Activated naive CD8-positive, alpha-beta T cell (primary cell): ENCODE measurements at regions not wholly inside any gene's neighbourhood (a gene's known extent, or its start where the extent isn't known, plus 50 kb on each side); places are given as distances from the start of the nearest gene placed in this dataset.
"Not testable (repeated sequence)": the region's sequence is repeated elsewhere in the genome, so short reads cannot be mapped to it uniquely, and the experiment has no call there.

ENCODE experiments used
- H3K27ac Mint-ChIP-seq: one replicate; pipeline ENCODE4 v1.8.0; 2021; ENCODE audit warnings: mixed read lengths
- H3K27me3 Mint-ChIP-seq: one replicate; pipeline ENCODE4 v1.8.0; 2021; ENCODE audit warnings: mixed read lengths
- H3K36me3 Mint-ChIP-seq: one replicate; pipeline ENCODE4 v1.8.0; 2021; ENCODE audit warnings: mixed read lengths
- H3K4me1 Mint-ChIP-seq: one replicate; pipeline ENCODE4 v1.8.0; 2021; ENCODE audit warnings: low read depth, mixed read lengths
- H3K4me3 Mint-ChIP-seq: one replicate; pipeline ENCODE4 v1.8.0; 2021; ENCODE audit warnings: mild to moderate bottlenecking, mixed read lengths
- H3K9me3 Mint-ChIP-seq: one replicate; pipeline ENCODE4 v1.8.0; 2021; ENCODE audit warnings: low read depth, mixed read lengths

GRCh38 chr16:22572331-22573224, 61.9 kb downstream of the NPIPB5 start:
- H3K9me3 Mint-ChIP-seq, H3K27me3 Mint-ChIP-seq, H3K36me3 Mint-ChIP-seq, H3K27ac Mint-ChIP-seq, H3K4me1 Mint-ChIP-seq: not testable (repeated sequence)
- H3K4me3 Mint-ChIP-seq, result peak overlapping the region; percentile 13

DNA sequence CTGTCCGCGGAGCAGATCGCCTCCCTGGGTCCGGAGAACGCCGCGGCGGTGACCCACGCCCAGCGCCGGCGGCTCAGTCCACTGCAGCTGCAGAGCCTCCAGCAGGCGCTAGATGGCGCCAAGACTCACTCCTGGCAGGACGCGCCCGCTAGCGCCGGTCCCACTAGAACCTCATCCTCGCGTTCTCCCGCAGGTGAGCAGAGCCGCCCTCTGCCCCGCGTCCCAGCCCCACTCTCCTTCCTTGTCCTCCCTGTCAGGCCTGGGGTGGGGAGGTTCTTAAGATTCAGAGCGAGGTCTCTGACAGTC, 62.5 kb downstream of the NPIPB5 start:
- H3K36me3 Mint-ChIP-seq, result not testable (repeated sequence)

DNA sequence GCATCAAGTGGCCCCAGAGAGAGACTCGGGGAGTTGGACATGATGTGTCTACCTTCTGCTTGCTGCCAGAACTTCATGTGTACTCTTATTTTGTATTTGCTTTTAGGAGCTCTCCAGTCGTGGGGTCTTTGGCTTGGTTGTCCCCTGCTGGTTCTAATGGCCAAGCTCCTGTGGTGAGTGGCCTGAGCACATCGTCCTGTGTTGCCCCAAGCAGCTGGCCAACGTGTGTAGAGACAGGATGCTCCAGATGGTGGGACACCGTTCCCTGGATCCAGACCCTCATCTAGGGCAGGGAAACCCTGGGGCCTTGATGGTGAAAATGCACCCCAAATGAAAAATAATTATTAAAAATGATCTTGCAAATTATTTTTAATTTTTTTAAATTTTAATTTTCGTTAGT, 65.8 kb downstream of the NPIPB5 start:
- H3K4me3 Mint-ChIP-seq, result not testable (repeated sequence)

More for the DNA sequence above, 62.5 kb downstream of the NPIPB5 start:
- not testable (repeated sequence) for H3K9me3 Mint-ChIP-seq, H3K4me1 Mint-ChIP-seq, H3K27ac Mint-ChIP-seq, H3K4me3 Mint-ChIP-seq, H3K27me3 Mint-ChIP-seq

DNA sequence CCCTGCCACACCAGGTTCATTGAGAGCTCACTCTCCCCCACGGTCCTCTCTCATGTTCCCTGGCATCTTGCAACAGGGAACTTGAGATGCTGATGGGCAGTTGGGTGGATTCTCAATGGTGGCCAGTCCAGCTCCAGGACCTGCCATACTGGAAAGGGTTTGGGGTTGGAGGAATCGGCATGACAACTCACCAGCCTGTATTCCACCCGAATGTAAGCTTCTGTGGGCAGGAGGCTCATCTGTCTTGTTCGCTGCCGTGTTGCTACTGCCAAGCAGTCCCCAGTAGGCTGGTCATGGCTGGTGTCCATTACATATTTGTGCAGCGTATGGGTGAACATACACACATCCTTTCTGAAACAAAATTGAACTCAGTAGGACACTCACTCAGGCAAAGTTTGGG, 72.5 kb downstream of the NPIPB5 start:
- H3K27me3 Mint-ChIP-seq, H3K4me1 Mint-ChIP-seq, H3K36me3 Mint-ChIP-seq, H3K9me3 Mint-ChIP-seq, H3K4me3 Mint-ChIP-seq, H3K27ac Mint-ChIP-seq: not testable (repeated sequence)

More for the DNA sequence above, 65.8 kb downstream of the NPIPB5 start:
- H3K4me1 Mint-ChIP-seq, H3K36me3 Mint-ChIP-seq, H3K27me3 Mint-ChIP-seq, H3K27ac Mint-ChIP-seq, H3K9me3 Mint-ChIP-seq: not testable (repeated sequence)

- not testable (repeated sequence) for H3K36me3 Mint-ChIP-seq, H3K27me3 Mint-ChIP-seq, H3K4me3 Mint-ChIP-seq, H3K27ac Mint-ChIP-seq, H3K9me3 Mint-ChIP-seq, H3K4me1 Mint-ChIP-seq
Measured at GRCh38 chr16:22584459-22584858, 73.8 kb downstream of the NPIPB5 start.

DNA sequence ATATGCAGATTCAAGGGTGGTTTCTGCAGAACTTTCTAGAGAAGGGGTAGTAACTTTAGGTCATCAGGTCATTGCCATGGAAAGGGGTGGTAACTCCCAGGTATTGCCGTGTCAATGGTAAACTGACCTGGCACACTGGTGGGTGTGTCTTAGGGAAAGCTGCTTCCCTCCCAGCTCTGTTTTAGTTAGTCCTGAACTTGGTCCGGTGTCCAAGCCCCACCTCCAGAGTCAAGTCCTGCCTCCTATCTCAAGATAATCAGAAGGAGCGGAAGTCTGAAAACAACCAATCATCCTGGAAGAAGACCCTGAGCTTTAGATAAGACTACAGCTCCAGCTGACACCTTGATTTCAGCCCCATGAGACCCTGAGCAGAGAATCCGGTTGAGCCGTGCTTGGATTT, 74.2 kb downstream of the NPIPB5 start:
- not testable (repeated sequence) for H3K4me3 Mint-ChIP-seq, H3K36me3 Mint-ChIP-seq, H3K27ac Mint-ChIP-seq, H3K4me1 Mint-ChIP-seq, H3K9me3 Mint-ChIP-seq, H3K27me3 Mint-ChIP-seq

DNA sequence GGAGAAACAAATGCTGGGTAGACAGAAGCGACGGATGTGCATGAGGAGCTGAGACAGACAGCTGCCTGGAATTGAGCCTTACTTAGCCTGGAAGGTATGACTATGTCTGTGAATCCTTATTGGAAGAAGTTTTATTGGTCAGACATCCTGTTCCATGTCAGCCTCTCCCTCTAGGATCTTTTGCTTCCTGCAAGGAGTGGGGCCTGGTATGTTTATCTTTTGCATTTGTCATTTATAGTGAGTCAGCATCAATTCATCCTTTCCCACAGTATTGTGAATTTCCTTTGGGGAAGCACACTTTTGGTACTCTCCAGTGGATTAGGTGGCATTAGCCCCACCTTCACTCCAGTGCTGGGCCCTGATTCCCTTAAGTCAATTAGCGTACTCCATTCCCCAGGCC, 74.7 kb downstream of the NPIPB5 start:
- H3K27me3 Mint-ChIP-seq, H3K4me3 Mint-ChIP-seq, H3K4me1 Mint-ChIP-seq, H3K9me3 Mint-ChIP-seq, H3K27ac Mint-ChIP-seq, H3K36me3 Mint-ChIP-seq: not testable (repeated sequence)

DNA sequence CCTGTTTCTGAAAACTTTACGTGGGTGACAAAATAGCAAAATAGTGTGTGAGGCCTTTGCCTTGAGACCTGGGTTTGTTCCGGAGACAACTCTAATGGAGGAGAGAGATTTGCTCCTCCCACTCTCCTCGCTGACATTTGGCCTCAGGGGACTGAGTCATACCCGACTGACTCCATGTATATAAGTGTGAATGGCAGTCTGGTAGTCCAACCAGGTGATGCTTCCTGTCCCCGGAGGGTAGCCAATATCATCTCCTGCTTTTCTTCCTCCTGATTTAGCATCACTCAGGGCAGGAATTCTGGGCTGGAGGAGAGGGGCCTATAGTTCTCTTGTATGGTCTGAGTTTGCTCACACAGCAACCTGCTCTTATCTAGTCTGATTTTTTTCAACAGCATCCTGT, 76.0 kb downstream of the NPIPB5 start:
- not testable (repeated sequence) for H3K9me3 Mint-ChIP-seq, H3K36me3 Mint-ChIP-seq, H3K4me3 Mint-ChIP-seq, H3K4me1 Mint-ChIP-seq, H3K27ac Mint-ChIP-seq, H3K27me3 Mint-ChIP-seq

GRCh38 chr16:22589757-22590156, 79.1 kb downstream of the NPIPB5 start:
- H3K27me3 Mint-ChIP-seq, H3K36me3 Mint-ChIP-seq, H3K4me3 Mint-ChIP-seq, H3K27ac Mint-ChIP-seq, H3K4me1 Mint-ChIP-seq, H3K9me3 Mint-ChIP-seq: not testable (repeated sequence)

- not testable (repeated sequence) for H3K9me3 Mint-ChIP-seq, H3K27ac Mint-ChIP-seq, H3K4me1 Mint-ChIP-seq, H3K27me3 Mint-ChIP-seq, H3K36me3 Mint-ChIP-seq, H3K4me3 Mint-ChIP-seq
Measured at GRCh38 chr16:22596445-22597045, 85.9 kb downstream of the NPIPB5 start.

GRCh38 chr16:22603744-22604143, 93.1 kb downstream of the NPIPB5 start:
- not testable (repeated sequence) for H3K4me1 Mint-ChIP-seq, H3K27ac Mint-ChIP-seq, H3K27me3 Mint-ChIP-seq, H3K36me3 Mint-ChIP-seq, H3K9me3 Mint-ChIP-seq, H3K4me3 Mint-ChIP-seq

DNA sequence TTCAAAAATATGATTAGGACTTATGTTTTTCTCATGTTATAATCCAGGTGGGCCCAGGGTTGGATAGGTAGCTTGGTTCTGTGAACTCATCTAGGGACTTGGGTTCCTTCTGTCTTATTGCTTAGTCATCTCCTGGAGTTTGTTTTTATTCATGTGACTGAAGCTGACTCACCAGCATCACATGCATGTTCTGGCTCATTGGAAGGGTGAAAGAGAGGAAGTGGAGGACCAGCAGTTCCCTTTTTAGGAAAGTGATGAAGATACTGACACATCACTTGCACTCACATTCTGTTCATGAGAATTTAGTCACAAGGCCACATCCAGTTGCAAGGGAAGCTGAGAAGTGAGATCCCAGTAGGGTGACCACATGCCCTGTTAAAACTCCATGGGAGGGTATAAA, 95.9 kb downstream of the NPIPB5 start:
- not testable (repeated sequence) for H3K27ac Mint-ChIP-seq, H3K4me3 Mint-ChIP-seq, H3K27me3 Mint-ChIP-seq, H3K9me3 Mint-ChIP-seq, H3K36me3 Mint-ChIP-seq, H3K4me1 Mint-ChIP-seq

DNA sequence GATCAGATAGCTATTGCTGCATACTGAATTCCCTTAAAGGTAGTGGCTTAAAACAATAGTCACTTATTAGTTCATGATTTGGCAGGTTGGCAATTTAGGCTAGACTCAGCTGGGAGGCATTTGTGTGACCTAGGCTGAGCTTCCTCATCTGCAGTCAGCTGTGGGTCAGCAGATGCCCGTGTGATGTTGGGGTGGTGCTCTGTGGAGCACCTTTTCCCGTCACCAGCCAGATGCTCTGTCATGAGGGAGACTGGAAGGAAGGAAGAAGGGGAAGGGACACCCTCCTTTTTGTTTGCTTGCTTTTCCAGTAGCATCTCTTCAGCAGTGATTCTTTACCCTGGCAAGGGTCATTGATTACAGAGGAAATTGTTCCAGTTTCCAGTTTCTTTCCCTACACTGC, 99.1 kb downstream of the NPIPB5 start:
- H3K36me3 Mint-ChIP-seq, H3K4me1 Mint-ChIP-seq, H3K27ac Mint-ChIP-seq, H3K9me3 Mint-ChIP-seq, H3K27me3 Mint-ChIP-seq, H3K4me3 Mint-ChIP-seq: not testable (repeated sequence)

- H3K4me1 Mint-ChIP-seq, H3K36me3 Mint-ChIP-seq, H3K9me3 Mint-ChIP-seq, H3K4me3 Mint-ChIP-seq, H3K27me3 Mint-ChIP-seq, H3K27ac Mint-ChIP-seq: not testable (repeated sequence)
Measured at GRCh38 chr16:22611128-22611527, 100.4 kb downstream of the NPIPB5 start.

- Mint-ChIP-seq H3K4me3 (no peak overlapping the region), H3K27me3 (peaks cover 10% of the 10 kb centered on the region), H3K36me3 (no peaks in the 10 kb centered on the region), H3K4me1 (no peaks in the 10 kb centered on the region), H3K27ac (no peak overlapping the region), H3K9me3 (no peaks in the 10 kb centered on the region)
Measured at GRCh38 chr16:22614271-22614947, 103.7 kb downstream of the NPIPB5 start.

GRCh38 chr16:22618842-22619241, 108.2 kb downstream of the NPIPB5 start:
- H3K9me3 Mint-ChIP-seq, result no peaks in the 10 kb centered on the region
- H3K36me3 Mint-ChIP-seq, result no peaks in the 10 kb centered on the region
- H3K27ac Mint-ChIP-seq, result no peak overlapping the region
- H3K4me3 Mint-ChIP-seq, result no peak overlapping the region
- peaks cover 10% of the 10 kb centered on the region for H3K27me3 Mint-ChIP-seq
- no peaks in the 10 kb centered on the region for H3K4me1 Mint-ChIP-seq
